HG02981 (cell line): ENCODE measurements at regions not wholly inside any gene's neighbourhood (a gene's known extent, or its start where the extent isn't known, plus 50 kb on each side); places are given as distances from the start of the nearest gene placed in this dataset.
"Not testable (repeated sequence)": the region's sequence is repeated elsewhere in the genome, so short reads cannot be mapped to it uniquely, and the experiment has no call there.

Experiments used
- ATAC-seq: cut with Tn5 transposase; IDR thresholded peaks from one replicate; pipeline ENCODE4 v1.9.1; 2021; ENCODE audit warnings: mild to moderate bottlenecking, moderate library complexity; ENCODE audit not compliant: unreplicated experiment

GRCh38 chr19:30959011-30959410 is 390.2 kb downstream of the TSHZ3 start:
- no peak for ATAC-seq

- no peak for ATAC-seq
Observed at GRCh38 chr19:30955112-30956104, 393.8 kb downstream of the TSHZ3 start.

- ATAC-seq, result not testable (repeated sequence)
Observed at GRCh38 chr19:30944276-30944932, 404.8 kb downstream of the TSHZ3 start.

DNA sequence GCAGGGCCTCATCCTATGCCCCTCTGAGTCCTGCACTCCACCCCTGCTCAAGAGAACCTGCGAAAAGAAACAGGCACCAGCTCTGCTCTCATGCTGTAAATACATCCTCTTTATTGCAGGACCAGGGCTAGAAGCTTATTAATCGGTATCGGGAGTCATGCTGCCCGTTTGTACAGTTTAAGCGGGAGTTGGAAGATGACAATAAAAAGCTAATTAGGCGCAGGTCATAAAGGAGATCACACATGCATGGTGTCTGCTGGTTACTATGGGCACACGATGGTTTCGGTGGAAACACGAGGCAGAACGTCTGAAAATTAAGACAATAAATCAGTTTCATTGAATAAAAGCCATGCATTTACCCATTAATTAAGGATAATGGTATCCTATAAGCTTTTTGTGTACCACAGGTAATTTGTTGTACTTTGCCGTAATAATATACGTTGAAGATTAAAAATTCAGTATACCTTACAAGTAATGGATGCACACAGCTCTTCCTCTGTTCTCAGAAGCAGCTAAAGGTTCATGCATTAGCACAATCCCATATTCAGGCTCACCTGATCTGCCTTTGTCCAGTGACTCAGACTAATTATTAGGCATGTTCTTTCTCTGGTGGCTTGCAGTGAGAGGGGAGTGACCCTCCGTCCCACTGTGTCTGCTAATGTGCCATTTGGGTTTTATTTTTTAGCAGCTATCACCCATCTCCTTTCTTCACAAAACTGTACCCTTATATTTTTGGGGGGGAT is 406.0 kb downstream of the TSHZ3 start:
- no peak for ATAC-seq

DNA sequence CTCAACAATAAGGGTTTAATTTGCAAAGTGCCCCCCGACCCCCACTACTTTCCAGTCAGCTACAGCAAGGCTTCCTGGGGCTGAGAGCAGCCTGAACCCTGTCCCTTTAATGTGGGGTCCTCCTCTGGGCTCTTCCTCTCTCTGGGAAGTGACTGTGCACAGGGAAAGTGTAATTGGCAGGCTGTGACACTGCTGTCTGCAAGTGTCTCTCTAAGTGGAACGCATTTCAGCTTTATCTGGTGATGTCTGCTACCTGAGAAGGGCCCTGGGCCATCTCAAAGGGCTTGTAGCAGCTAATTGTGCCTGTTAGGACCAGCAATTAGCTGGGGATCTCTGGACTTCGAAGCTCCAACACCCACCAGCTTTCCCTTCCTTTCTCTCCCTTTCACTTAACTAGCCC is 406.6 kb downstream of the TSHZ3 start:
- no peak for ATAC-seq

DNA sequence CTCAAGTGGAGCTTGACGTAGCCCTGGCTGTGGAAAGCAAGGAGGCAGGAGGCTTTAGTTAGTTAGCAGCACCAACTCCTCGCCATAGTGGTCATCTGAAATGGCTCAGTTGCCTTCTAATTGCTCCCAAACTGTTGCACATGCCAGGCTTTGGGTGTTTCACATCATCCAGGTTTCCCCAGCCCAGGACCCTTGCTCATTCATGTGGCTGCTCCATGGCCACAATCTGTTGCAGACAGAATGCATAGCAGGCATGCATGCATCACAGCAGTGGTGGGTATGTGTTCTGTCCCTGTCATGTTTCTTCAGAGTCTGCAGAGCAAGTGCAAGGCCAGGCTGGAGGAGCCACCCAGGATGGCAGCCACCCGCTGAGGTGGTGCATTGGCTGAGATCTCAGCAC is 407.6 kb downstream of the TSHZ3 start:
- ATAC-seq, result no peak

GRCh38 chr19:30936276-30936675 is 413.0 kb downstream of the TSHZ3 start:
- no peak for ATAC-seq

- ATAC-seq, result no peak
Observed at GRCh38 chr19:30935146-30935545, 414.1 kb downstream of the TSHZ3 start.

DNA sequence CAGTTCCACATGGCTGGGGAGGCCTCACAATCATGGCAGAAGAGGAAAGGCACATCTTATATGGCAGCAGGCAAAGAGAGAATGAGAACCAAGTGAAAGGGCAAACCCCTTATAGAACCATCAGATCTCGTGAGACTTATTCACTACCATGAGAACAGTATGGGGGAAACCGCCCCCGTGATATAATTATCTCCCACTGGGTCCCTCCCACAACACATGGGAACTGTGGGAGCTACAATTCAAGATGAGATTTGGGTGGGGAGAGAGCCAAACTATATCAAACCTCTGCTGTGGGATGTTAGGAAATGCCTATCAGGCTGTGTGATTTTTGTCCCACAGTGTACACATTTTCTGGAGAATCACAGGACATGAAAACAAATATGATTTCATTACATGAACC is 415.8 kb downstream of the TSHZ3 start:
- ATAC-seq, result not testable (repeated sequence)

- no peak for ATAC-seq
Observed at GRCh38 chr19:30932854-30933253, 416.4 kb downstream of the TSHZ3 start.

GRCh38 chr19:30930941-30931706 is 418.1 kb downstream of the TSHZ3 start:
- ATAC-seq, result no peak

DNA sequence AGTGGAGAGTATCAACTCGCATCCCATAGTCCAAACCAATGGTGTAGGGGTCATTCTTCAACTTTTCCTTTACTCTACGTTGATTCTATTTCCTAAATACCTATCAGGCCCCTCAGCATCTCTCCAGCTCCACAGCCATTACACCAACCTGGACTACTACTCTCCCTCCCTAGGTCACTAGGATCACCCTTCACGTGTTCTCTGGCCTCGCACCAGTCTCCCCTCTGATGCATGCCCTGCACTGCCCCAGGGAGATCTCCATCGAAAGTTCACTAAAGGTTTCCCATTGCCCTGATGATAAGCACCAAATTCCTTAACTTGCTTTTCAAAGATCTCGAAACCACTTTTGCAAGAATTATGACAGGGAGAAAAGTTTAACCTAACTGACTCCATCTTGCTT is 421.5 kb downstream of the TSHZ3 start:
- no peak for ATAC-seq

GRCh38 chr19:30924670-30925069 is 424.6 kb downstream of the TSHZ3 start:
- ATAC-seq, result no peak

GRCh38 chr19:30924069-30924636 is 425.1 kb downstream of the TSHZ3 start:
- no peak for ATAC-seq

GRCh38 chr19:30923621-30924020 is 425.6 kb downstream of the TSHZ3 start:
- no peak for ATAC-seq

- no peak for ATAC-seq
Observed at GRCh38 chr19:30923096-30923495, 426.1 kb downstream of the TSHZ3 start.

DNA sequence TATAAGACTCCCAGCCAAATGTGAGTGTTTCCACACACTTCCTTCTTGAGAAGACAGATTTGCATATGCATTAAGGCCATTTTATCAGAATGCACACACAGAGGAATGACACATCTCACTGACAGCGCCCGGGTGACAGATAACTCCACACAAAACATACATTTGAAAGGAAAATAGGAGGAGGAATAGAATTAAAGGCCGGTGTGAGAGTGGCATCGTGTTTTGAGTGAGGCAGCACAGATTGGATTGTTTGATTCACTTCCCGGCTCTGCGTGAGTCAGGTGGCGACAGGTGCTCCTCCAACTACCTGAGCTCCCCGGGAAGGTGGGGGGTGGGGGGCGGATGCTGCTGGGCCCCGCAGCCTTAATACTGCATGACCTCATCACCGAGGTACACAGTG is 429.0 kb downstream of the TSHZ3 start:
- ATAC-seq, result no peak

- no peak for ATAC-seq
Observed at GRCh38 chr19:30919737-30920136, 429.5 kb downstream of the TSHZ3 start.

- no peak for ATAC-seq
Observed at GRCh38 chr19:30916238-30916637, 433.0 kb downstream of the TSHZ3 start.

GRCh38 chr19:30911491-30911890 is 437.7 kb downstream of the TSHZ3 start:
- no peak for ATAC-seq
